GM19324 (cell line): ENCODE measurements at regions not wholly inside any gene's neighbourhood (a gene's known extent, or its start where the extent isn't known, plus 50 kb on each side); places are given as distances from the start of the nearest gene placed in this dataset.
"Not testable (repeated sequence)": the region's sequence is repeated elsewhere in the genome, so short reads cannot be mapped to it uniquely, and the experiment has no call there.

ENCODE experiments used
- ATAC-seq: cut with Tn5 transposase; IDR thresholded peaks from one replicate; pipeline ENCODE4 v1.9.1; 2021; ENCODE audit warnings: mild to moderate bottlenecking, moderate library complexity; ENCODE audit not compliant: unreplicated experiment, low FRiP score

GRCh38 chr3:187849016-187849654 is 103.9 kb upstream of the BCL6 start:
- ATAC-seq: no peak

DNA sequence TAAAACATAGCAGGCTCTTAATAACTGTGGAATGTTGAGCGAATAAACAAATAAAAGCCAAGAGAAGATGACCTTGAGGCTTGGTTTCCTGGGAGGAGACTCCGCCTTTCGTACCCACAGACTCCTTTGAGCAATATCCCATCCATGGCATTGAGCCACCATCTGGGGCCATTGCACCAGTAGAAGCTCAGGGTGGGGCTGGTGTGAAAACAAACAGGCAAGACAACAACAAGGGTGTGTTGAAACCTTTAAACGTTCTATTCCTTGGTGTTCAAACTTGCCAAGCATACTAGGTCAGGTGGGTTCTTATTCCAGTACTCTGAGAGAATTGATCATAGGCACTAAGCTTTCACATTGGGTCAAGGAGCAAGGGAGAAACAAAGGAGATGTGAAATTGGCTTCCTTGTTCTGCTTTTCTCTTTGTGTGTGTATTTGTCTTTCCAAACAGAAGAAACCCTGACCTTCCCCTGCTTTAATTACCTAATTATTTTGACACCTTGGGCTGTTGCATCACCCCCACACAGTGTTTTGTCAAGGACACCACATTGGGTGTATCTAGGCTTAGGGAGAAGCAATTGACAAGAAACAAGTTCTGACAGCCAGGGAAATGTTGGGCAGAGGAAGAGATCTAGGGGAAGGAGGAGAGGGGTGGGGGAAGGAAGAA is 105.1 kb upstream of the BCL6 start:
- ATAC-seq: no peak

GRCh38 chr3:187852842-187853730 is 107.8 kb upstream of the BCL6 start:
- ATAC-seq: no peak

DNA sequence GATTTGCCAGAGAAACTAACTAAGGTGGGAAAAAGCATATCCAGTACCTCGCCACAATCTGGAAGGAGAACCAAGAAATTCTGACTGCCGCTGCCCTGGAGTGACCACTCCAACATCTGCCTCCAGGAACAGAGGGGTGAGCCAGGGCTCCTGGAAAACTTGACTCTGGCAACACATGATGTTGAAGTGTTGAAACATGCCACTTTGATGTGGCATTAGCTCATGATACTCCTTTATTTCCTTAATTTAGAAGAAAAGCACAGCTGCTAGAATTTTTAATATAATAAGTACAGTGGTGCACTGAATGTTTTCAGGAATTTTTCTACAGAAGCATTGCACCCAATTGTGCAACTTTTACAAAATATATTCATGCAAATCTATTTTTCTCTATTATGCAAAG is 109.9 kb upstream of the BCL6 start:
- ATAC-seq: no peak

DNA sequence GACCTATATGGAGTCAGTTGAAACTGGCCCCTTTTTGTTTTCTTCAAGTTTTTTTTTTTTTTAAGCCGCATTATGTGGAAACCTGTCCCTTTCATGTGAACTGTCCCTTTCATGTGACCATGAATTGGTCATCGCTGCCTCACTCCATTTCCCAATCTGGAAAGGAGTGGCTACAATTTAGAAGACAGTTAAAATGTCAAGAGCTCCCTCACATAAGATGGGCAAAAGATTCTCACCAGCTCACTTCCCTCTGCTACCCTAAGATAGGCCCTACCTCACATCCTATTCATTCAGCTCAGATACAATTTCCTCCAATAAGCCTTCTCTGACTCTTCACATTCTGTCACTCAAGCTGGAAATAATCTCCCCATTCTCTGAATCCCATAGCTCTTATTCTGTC is 111.3 kb upstream of the BCL6 start:
- ATAC-seq: no peak

DNA sequence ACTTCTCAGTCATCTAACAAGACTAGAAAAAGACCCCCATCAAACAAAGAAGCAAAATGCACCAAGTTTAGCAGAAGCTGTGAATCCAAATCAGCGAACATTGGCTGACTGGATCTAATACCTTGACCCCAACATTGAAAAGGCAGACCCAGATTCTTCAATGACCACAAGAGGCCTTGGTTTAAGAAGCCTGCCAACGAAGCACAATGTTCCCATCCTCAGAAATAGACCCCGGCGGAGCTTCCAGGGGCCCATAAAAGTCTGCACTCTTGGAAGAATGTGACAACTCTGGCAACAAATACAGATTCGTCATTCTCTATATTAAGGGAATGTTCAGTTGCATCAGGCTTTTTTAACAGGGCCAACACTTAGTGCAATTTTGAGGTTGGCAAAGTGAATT is 112.8 kb upstream of the BCL6 start:
- no peak for ATAC-seq

- ATAC-seq: no peak
Observed at GRCh38 chr3:187858711-187859110, 113.4 kb upstream of the BCL6 start.

DNA sequence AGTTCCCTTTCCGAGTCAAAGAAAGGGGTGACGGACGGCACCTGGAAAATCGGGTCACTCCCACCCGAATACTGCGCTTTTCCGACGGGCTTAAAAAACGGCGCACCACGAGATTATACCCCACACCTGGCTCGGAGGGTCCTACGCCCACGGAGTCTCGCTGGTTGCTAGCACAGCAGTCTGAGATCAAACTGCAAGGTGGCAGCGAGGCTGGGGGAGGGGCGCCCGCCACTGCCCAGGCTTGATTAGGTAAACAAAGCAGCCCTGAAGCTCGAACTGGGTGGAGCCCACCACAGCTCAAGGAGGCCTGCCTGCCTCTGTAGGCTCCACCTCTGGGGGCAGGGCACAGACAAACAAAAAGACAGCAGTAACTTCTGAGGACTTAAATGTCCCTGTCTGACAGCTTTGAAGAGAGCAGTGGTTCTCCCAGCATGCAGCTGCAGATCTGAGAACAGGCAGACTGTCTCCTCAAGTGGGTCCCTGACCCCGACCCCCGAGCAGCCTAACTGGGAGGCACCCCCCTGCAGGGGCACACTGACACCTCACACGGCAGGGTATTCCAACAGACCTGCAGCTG is 117.5 kb upstream of the BCL6 start:
- ATAC-seq: not testable (repeated sequence)

- no peak for ATAC-seq
Observed at GRCh38 chr3:187870360-187871203, 125.3 kb upstream of the BCL6 start.

DNA sequence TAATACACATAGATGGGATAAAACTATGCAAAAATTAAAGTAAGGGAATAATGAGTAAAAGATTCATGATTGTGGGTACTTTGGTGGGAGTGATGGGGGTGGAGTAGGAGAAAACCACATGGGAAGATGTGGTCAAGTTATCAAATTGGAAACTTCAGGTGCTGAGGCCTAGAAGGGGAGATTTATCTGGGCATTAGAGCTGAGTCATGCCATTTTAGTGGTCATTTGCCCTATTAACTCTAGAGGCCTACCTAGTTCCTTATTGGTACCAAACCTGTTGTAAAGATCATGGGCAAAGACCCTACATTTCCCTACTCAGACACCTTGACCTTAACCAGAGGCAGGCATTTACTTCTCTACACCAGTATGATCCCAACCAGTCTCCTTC is 125.9 kb upstream of the BCL6 start:
- no peak for ATAC-seq

DNA sequence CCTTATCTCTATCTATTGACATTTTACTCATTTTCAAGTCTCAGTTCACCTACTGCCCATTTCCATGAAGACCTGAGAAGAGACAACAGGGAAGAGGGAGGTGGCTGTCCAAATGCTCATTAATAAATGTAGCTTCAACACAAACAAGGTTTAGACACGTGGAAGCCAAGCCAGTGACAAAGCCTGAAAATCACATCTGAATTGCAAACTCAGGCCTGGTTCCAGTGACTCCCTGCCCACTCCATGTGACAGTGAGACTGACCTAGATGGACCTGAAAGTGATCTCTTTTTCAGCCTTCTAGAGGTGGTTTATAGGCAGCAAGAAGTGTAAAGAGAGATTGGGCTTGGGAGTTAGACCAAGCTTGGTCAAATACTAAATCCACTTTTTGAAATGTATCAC is 126.6 kb upstream of the BCL6 start:
- no peak for ATAC-seq

GRCh38 chr3:187873843-187874242 is 128.6 kb upstream of the BCL6 start:
- ATAC-seq: no peak

GRCh38 chr3:187875863-187876262 is 130.6 kb upstream of the BCL6 start:
- no peak for ATAC-seq

- no peak for ATAC-seq
Observed at GRCh38 chr3:187878772-187879518, 133.7 kb upstream of the BCL6 start.

- no peak for ATAC-seq
Observed at GRCh38 chr3:187880441-187880840, 135.2 kb upstream of the BCL6 start.

DNA sequence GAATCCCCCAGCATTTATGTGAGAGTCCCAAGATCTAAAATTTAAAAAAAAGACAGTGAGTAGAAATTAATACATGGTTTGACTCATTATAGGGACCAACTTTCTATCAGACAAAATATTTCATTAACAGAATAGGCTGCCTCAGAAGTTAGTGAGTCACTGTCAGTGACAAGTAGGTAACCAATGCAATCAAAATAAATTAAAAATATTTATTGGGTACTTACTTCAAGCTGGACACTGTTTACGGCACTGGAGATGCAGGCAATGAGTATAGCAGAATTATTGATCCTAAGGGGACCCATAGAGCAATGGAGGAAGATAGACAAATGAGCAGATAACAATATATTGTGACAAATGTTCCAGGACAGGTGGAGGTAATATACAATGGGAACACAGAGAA is 135.6 kb upstream of the BCL6 start:
- no peak for ATAC-seq

DNA sequence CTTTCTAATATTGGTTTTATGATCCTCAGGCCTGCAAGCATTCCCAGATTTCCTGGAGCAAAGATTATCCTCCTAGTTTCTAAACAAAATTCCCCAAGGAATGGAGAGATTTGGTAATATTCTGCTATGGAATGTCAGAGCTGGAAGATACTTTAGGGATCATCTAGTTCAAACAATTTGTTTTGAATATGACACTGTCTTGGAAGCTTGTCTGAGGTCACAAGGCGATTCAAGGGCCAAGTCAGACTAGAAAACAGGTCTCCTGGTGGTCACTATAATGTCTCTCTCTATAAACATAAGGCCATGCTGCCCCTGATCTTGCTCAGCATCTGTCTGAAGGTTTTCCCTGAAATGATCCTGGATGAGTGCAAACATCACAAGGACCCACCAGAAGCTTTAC is 143.4 kb upstream of the BCL6 start:
- no peak for ATAC-seq

DNA sequence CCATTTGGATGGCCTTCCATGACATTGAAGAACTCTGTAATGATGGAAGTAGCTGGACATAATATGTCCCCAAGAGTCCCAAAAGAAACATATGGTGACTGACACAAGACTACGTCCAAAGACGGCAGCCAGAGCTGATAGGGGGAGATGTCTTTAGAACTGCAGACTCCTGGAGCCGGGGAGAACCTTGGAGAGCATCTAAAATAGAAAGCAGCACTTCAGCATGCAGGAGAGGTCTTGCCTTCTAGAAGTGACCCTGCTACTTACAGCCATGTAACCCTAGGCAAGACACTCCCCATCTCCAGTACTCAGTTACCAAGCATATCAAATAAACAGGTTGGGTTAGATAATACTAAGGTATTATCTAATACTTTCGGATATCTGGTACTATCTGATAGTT is 143.8 kb upstream of the BCL6 start:
- ATAC-seq: no peak

DNA sequence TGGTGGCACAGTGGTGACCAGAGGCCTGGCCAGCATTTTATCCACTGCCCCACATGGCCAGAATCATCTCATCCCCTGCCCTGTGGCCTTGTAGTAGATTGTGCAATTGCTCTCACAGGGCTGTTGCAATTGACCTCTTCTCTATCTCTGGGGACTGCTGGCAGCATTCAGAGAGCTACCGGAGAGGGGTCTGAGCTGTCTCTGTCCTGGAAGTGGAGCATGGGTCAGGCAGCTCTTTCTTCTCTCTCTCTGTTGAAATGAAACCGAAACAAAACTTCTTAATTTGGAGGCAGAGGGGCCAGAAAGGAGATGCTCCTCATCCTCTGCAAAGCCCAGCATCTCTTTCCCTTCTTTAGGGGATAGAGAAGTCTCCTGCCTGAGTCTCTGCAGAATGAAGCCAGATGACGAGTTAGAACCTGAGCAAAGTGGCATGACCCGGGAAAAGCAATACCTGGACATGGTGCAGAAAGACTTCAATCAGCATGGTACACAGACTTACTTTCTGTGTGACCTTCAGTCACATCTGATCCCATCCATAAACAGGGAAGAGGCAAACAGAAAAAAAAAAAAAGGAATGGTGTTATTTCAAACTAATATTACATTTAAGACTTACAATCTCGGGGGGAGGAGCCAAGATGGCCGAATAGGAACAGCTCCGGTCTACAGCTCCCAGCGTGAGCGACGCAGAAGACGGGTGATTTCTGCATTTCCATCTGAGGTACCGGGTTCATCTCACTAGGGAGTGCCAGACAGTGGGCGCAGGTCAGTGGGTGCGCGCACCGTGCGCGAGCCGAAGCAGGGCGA is 144.5 kb upstream of the BCL6 start:
- ATAC-seq: no peak
